Activated naive CD4-positive, alpha-beta T cell treated with Interleukin-2 at 50 U/mL for 16 hours (primary cell): ENCODE measurements at regions not wholly inside any gene's neighbourhood (a gene's known extent, or its start where the extent isn't known, plus 50 kb on each side); places are given as distances from the start of the nearest gene placed in this dataset.
"Not testable (repeated sequence)": the region's sequence is repeated elsewhere in the genome, so short reads cannot be mapped to it uniquely, and the experiment has no call there.

ENCODE experiments used
- DNase-seq: peaks from one replicate; pipeline ENCODE4 v3.0.0-alpha.2; 2020

DNA sequence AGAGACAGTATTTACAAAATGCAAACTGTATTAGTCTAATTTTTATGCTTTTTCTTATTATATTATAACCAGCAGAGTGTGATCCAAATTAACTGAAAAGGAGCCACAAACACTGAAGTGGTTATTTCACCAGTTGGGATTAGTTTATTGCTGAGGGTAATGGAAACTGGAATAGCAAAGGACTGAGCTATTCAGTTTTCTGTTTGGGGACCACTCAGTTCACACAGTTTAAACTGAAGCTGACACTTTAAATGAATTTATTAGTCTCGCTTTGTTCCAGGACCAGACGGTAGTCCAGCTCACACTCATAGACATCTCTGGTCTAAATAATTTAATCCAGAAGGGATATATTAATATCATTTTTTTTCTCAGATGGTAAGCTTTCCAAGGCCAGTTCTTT lies 410.7 kb downstream of the LTN1 start:
- DNase-seq = no peak

DNA sequence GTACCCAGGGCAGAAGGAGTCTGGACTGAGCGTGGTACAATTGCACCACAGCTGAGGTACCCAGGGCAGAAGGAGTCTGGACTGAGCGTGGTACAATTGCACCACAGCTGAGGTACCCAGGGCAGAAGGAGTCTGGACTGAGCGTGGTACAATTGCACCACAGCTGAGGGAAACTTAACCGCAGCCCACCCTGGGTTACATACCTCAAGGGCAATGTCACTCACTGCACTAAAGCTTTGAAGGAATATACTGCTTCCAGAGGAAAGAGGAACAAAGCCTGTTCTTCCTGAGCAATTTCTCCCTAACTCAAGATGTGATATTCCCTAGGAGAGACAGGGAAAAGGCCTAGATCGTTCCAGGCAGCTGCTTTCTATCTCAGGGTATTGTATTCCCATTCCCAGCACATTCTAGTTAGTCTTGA lies 411.4 kb downstream of the LTN1 start:
- DNase-seq = not testable (repeated sequence)

DNA sequence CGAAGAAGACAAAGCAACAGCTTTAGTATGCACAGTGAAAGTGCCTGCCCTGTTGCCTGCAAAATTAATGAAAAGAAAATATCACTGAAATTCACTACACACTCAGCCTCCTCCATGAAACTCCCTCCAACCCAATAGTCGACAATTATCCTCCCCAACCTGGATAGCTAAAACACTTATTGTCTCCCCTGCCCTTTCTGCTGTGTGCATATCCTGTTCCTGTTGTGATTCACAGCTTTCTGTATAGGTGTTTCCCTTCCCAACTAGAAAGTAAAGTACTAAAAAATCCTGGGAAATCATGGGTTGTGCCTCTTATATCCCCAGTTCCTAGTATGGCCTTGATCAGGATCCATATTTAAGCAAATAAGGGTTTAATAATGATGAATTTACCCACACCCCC lies 412.1 kb downstream of the LTN1 start:
- no peak for DNase-seq

DNA sequence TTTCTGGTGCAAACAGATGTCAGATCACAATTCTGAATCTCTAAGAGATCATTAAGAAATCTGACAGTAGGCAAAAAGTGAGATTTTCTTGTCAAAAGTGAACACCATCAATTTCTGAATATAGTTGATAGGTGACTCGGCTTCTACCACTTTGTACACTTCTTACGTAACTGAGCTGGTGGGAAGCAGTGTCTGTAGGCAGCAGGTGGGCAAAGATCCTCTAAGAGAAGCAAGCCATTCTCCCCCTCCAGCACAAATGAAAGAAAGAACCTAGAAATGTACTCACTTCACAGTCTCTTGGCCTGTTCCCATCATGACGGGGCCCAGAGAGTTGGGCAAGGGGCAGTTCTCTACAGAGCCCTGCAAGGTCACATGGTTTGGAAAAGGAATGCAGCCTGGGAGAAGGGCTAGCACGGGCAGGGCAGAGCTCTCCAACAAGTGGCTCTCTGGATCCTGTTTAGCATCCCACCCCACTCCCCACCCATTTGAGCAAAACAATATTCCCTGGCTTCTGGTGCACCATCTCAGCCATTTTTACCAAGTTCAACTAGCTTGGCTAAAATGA lies 412.6 kb downstream of the LTN1 start:
- no peak for DNase-seq

DNA sequence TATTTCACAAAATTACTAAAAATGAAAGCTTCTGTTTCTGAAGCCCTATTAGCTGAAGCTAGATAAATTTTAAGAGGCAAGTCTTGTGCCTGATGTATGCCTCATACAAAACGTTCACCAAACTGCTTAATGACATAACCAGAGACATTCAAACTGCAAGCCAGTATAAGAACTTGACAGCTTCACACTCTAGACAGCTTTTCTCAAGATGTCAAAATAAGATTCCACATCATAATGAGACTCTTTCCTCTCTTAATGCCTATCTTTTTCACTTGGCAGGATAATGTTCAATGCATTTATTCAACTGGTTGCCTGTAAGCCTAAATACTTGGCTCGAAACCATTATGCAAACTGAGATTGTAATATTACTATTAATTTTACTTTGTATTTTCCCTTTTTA lies 424.0 kb downstream of the LTN1 start:
- DNase-seq = no peak

DNA sequence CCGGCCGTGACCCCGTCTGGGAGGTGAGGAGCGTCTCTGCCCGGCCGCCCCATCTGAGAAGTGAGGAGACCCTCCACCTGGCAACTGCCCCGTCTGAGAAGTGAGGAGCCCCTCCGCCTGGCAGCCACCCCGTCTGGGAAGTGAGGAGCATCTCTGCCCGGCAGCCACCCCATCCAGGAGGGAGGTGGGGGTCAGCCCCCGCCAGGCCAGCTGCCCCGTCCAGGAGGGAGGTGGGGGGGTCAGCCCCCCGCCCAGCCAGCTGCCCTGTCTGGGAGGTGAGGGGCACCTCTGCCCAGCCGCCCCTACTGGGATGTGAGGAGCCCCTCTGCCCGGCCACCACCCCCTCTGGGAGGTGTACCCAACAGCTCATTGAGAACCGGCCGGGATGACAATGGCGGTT lies 428.7 kb downstream of the LTN1 start:
- not testable (repeated sequence) for DNase-seq

DNA sequence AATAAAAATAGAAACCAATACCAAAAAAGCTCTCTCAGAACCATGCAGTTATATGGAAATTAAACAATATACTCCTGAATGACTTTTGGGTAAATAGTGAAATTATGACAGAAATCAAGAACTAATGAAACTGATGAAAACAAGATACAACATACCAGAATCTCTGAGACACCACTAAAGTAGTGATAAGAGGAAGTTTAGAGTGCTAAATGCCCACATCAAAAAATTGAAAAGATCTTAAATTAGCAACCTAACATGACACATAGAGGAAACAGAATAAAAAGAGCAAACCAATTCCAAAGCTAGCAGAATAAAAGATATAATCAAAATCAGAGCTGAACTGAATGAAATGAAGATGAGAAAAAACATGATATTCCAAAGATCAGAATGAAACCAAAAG lies 430.9 kb downstream of the LTN1 start:
- DNase-seq = no peak

DNA sequence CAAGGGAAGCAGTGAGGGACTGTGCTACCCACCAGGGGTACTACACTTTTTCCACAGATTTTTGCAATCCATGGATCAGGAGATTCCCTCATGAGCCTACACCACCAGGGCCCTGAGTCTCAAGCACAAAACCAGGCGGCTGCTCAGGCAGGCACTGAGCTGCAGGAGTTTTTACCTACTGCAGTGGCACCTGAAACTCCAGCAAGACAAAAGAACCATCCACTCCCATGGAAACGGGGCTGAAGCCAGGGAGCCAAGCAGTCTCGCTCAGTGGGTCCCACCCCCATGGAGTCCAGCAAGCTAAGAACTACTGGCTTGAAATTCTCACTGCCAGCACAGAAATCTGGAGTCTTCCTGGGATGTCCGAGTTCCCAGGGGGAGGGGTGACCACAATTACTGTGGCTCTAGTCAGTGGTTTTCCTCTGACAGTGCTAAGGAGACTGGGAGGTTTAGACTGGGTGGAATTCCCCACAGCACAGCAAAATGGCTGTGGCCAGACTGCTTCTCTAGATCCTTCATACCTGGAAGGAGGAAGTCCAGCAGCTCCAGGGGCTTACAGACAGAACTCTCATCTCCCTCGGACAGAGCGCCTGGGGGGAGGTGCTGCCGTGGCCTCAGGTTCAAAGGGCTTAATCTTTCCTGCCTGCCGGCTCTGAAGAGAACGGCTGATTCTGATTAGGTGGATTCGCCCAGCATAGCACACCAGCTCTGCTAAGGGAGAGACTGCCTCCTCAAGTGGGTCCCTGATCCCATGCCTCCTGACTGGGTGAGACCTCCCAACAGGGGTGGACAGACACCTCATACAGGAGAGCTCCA lies 437.8 kb downstream of the LTN1 start:
- DNase-seq = no peak

DNA sequence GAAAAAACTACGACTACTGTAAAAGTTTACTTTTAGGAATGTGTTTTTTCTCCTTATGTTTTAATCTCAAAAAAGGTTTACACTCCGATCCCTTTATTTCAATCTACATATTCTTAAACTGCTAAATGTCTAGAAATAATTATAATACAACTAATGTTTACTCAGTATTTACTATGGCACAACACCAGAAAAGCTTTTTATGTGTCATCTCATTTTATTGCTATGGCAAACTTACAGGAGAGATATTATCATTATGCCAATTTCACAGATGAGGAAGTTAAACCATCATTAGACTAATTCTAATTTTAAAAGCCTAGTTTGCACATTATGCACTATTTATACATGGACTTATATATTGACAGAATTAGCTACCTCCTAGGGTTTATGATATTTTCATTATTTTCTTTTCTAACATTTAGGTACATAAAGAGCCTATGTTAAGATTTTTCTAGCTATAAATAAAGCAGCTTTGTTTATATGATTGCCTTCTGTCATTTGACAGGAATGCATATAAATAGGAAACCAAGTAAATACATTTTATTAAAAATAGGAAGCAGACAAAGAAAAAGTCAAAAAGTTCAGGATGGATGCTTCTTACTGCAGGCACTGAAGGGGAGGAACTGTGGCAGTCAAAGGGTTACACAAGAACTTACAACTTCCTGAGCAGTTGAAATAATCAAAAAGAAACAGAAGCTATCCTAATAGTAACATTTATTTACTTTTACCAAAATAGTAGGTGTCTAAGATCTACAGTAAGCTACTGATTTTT lies 442.4 kb downstream of the LTN1 start:
- no peak for DNase-seq

DNA sequence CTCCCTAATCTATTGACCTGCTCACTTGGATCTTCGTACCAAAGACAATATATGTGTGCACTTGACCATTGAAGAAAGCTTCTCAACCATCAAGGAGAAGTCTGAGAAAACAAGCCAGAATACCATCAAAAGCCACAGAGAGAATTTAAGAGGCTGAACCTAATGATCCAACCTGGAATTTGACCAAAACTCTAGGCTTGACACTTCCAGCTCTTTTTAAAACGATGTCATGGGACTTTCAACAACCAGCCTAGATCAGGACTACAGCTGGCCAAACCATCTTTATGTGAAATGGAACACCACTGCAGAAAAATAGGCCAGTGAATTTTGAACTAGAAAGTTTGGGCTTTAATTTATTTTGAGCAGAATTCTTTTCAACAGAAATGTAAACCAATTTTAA lies 444.4 kb downstream of the LTN1 start:
- DNase-seq = no peak

DNA sequence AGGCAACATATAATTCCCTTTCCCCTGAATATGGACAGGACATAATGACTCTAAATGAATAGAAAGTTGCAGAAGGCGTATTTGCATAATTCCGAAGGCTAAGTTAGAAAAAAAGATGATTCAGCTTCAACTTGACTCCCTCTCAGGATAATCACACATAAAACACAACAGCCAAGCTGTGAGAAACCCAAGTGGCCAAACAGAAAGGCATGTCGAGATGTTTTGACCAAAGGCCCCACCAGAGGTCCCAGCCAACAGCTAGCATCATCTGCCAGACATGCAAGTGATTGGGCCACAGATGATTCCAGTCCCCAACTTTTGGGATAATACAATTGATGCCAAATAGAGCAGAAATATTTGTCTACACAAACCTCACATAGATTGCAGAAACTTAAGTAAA lies 444.9 kb downstream of the LTN1 start:
- no peak for DNase-seq

DNA sequence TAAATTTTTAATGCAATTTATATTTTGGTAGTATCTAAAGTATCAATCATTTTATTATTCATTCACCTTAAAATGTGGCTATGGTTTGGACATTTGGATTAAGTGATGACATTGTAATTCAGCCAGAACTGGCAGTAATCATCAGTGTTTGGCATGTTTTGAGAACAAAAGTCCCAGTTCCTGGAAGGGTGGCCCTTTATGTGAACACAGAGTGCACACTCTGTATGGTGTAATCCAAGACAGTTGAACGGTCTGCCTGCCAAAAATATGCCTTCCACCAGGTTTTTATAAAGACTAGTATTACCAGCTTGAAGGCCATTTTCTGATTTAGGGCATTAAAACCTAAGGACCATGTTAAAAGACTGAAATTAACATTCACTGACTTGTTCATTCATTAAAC lies 448.7 kb downstream of the LTN1 start:
- DNase-seq = no peak

DNA sequence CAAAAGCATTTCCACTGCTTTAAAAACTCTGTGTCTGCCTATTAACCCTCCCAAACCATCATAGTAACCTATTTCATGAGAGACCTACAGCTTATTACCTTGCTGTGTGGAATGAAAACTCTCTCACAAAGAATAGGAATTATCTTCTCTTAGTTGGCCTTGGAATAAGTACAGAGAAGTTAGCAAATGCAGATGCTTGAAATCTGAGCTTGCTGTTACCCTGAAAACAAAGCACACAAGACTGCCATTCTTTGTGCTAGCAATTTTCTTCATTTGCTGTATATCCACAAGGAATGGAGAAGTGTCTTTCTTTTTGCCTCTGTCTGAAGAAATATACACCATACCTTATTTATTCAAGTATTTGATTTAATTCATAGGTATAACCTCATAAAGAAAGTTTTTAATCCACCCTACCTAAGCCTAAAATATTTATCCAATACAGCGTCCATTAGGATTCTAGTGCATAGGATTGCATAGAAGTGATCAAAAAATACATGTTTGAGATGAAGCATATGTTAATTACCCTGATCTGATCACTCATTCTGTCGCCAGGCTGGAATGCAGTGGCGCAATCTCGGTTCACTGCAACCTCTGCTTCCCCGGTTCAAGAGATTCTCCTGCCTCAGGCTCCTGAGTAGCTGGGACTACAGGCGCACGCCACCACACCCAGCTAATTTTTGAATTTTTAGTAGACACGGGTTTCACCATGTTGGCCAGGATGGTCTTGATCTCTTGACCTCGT lies 451.1 kb downstream of the LTN1 start:
- DNase-seq = no peak

DNA sequence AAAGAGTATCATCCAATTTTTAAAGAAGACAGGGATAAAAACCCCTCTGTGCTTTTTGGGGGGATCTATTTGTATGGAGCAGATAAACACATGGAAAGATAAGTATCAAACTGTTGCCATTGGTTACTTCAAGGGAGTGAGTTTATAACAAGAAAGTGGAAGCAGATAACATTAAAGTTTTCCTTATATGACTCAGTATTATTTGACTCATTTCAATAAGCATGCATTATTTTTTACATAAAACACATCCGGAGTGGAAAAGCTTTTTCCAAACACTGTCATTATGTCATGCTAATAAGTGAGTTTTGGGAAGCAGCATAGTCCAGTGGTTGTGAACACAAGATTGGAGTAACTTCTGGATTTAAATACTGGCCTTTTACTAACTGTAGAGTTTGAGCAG lies 452.2 kb downstream of the LTN1 start:
- DNase-seq = no peak

DNA sequence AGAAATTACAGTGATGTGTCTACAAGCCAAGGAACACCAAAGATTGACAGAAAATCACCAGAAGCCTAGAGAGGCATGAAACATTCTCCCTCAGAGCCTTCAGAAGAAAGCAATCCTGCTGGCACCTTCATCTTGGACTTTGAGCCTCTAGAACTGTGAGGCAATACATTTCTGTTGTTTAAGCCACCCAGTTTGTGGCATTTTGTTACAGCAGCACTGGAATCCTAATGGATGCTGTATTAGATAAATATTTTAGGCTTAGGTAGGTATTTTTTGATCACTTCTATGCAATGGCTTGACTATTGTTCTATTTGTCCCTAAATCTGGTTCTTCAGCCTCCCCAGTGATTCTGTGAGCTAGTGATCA lies 453.1 kb downstream of the LTN1 start:
- DNase-seq = no peak

DNA sequence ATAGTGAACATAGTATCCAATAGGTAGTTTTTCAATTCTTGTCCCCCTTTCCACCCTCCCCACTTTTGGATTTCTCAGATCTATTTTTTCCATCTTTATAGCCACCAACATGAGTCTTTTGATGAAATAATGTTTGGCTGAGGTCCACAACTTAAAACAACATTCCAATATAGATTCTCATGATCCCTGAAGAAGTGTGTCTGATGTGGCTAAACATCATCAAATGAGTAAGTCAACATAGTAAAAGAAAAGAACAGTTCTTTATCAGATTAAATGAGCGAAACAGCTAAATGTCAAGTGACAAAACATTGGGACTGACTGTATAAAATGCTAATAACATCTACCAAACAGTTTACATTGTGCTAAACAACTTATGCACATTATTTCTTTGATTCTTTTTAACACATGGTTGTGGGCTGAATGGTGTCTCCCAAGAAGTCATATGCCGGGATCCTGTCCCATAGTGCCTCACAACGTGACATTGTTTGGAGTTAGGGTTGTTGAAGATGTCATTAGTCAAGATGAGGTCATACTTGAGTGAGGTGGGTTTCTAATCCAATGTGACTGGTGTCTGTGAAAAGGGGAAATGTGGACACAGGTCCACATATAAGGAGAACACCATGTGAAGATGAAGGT lies 453.6 kb downstream of the LTN1 start:
- DNase-seq = no peak

DNA sequence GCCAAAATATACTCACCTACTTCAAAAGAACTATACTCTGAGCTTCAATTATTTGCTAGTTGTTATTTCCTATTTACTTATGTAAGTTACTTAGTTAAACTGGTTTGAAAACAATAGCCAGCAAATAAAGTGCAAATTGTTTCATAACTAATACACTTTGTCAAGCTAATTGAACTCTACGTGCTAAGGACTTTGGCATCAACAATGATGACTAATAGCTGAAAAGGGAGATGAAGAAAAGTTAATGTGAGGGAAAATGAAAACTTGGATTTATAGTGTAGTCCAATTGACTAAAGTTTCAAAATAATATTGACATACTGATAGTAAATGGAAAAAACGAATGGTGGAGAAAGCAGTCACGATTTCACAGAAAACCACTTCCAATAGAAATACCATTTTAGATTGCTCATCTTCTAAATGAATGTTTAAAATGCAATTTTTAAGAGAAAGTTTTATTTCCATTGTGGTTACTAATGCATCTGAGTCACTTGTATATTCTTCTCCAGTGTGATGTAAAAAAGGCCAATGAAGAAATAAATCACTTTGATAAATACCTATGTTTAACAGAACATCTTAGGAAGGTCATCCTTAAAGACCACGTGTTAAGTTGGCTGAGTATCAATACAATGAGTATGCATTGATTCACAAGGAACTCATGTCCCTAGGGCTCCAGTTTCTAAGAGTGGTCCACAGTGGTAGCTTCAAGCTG lies 455.2 kb downstream of the LTN1 start:
- no peak for DNase-seq

DNA sequence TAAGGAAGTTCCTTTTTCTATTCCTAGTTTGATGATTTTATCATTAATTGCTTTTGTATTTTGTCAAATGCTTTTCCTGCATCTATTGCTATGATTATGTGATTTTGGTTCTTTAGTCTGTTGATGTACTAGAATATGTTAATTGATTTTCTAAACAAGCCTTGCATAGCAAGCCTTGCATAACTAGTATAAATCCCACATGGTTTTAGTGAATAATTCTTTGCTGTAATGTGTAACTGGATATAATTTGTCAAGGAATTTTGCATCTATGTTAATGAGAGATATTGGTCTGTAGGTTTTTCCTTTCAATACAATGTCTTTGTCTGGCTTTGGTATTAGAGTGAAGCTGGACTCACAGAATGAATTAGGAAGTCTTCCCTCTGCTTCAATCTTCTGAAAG lies 460.2 kb downstream of the LTN1 start:
- DNase-seq = no peak

DNA sequence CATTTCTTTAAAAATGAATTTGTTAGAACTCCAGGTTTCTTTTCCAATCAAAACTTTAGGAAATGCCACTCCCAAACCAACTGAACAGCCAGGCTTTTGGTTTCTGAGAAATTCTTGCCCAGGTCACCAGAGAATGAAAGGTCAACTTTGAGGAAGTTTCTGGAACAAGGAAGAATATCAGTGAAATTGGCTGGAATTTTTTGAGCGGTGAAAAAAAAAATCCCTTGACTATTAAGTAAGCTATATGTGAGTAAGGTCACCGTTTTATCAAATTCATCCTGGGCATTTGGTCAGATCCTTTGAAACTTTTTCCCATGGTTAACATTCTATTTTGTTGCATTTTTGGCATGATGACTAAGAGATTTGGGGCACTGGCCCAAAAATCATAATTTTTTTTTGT lies 469.3 kb downstream of the LTN1 start:
- no peak for DNase-seq

DNA sequence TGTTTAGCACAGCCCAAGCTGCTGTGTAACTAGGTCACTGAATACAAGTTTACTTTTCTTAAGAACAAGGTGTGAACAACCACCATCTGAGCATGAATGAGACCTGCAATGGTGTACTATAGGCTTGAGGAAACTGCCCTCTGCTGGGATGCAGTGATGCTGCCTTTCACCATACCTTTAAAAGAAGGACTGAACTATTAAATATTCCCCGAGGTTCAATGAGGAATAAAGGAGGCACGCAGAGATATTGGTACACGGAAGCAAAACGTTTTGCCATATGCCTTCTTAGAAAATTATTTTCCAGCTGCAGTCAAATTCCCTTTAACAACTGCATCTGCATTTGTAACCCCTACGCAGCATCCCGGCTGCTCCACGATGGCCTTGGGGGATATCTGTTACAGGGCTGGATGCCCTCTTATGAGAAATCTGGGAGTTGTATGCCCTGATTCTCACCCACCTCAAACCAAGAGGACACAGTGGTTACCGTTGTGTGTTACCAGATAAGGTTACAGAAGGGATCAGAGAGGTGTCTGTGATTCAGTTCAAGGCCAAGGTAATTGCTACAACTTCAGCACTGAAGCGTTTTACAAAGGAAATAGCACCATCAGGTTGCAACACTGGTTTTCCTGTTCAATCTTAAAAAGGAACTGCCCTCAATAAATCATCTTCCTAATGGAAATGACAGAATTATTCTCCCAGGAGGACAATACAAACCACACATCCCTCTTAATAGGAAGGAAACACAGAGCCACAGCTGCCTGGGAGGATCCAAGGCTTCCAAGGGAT lies 470.5 kb downstream of the LTN1 start:
- no peak for DNase-seq

DNA sequence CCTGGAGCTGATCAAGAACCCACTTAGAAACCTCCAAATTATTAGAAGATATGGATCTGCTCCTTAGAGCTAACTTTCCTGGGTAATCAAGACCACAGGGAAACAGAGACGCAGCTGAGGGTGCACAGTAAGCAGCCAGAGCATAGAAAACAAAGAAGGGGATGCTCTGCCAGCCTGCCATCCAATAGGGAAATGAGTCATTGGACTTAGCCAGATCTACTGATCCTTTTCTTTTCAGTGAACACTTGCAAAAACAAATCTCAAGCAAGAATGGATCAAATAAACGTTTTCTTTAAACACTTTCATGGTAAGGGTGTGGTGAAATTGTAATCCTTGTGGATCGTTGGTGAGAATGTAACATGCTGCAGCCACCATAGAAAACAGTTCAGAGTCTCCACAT lies 474.0 kb downstream of the LTN1 start:
- DNase-seq = no peak
